ENCODE measurements at regions not wholly inside any gene's neighbourhood (a gene's known extent, or its start where the extent isn't known, plus 50 kb on each side); places are given as distances from the start of the nearest gene placed in this dataset.

GRCh38 chr11:26263769-26264168 lies 68.2 kb upstream of the ANO3 start:
- no peak for TF ChIP-seq CTCF (conservative IDR thresholded peaks at IDR 0.05; ENCODE audit: low read depth, low read length)
- no peak for DNase-seq (ENCODE audit: low read depth)
- no peak overlapping the region for H3K4me3 ChIP-seq (ENCODE audit: low read length)

- H3K4me3 ChIP-seq (ENCODE audit: low read length): no peak overlapping the region
- no peak for DNase-seq (ENCODE audit: low read depth)
- TF ChIP-seq CTCF (conservative IDR thresholded peaks at IDR 0.05; ENCODE audit: low read depth, low read length): no peak
These were observed 67.7 kb upstream of the ANO3 start for GRCh38 chr11:26264266-26264665.

GRCh38 chr11:26268980-26269660 lies 62.8 kb upstream of the ANO3 start:
- no peak for DNase-seq (ENCODE audit: low read depth)
- H3K4me3 ChIP-seq (ENCODE audit: low read length): no peak overlapping the region
- no peak for TF ChIP-seq CTCF (conservative IDR thresholded peaks at IDR 0.05; ENCODE audit: low read depth, low read length)

- no peak for DNase-seq (ENCODE audit: low read depth)
- TF ChIP-seq CTCF (conservative IDR thresholded peaks at IDR 0.05; ENCODE audit: low read depth, low read length): no peak
- H3K4me3 ChIP-seq (ENCODE audit: low read length): no peak overlapping the region
These were observed 60.3 kb upstream of the ANO3 start for GRCh38 chr11:26271666-26272065.

GRCh38 chr11:26276798-26277424 lies 55.0 kb upstream of the ANO3 start:
- peak; percentile 99 for TF ChIP-seq CTCF (conservative IDR thresholded peaks at IDR 0.05; ENCODE audit: low read depth, low read length)
- peak; percentile 20 for DNase-seq (ENCODE audit: low read depth)
- no peak overlapping the region for H3K4me3 ChIP-seq (ENCODE audit: low read length)

GRCh38 chr11:26278354-26278753 lies 53.6 kb upstream of the ANO3 start:
- peak; percentile 34 for TF ChIP-seq CTCF (conservative IDR thresholded peaks at IDR 0.05; ENCODE audit: low read depth, low read length)
- no peak overlapping the region for H3K4me3 ChIP-seq (ENCODE audit: low read length)
- DNase-seq (ENCODE audit: low read depth): peak; percentile 27

Data from retinal pigment epithelial cell (primary cell).